ENCODE measurements at regions not wholly inside any gene's neighbourhood (a gene's known extent, or its start where the extent isn't known, plus 50 kb on each side); places are given as distances from the start of the nearest gene placed in this dataset.

DNA sequence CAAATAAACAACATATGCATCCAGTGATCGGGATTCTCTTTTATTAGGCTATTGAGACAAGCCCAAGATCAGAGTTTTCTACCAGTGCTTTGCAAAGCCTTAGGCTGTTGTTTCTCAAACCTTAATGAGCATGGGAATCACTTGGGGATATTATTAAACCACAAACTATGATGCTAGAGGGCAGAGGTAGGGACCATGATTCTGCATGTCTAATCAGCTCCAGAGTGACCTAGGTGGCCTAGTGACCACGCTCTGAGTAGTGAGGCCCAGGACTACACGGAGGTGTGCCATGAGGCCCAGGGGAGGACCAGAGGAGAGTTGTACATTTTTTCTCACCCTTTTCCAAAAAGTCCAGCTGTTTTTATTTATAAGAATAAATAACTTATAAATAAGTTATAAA, 298.5 kb upstream of the TLE4 start:
- TF ChIP-seq POLR2A (IDR thresholded peaks at IDR 0.05) (no peak), CTCF (IDR thresholded peaks at IDR 0.05 in 4 of 5, conservative IDR thresholded peaks at IDR 0.05 in 1 of 5) (no peak)

Measured in gastrocnemius medialis (tissue), 4 donors.